NCI-H146 treated with DMSO at 0.1 percent for 48 hours (cell line): ENCODE measurements at regions not wholly inside any gene's neighbourhood (a gene's known extent, or its start where the extent isn't known, plus 50 kb on each side); places are given as distances from the start of the nearest gene placed in this dataset.

ENCODE experiments used
- DNase-seq: peaks from one replicate; lab custom pipeline; 2025; ENCODE audit not compliant: unreplicated experiment; lab: John Stamatoyannopoulos, UW

- DNase-seq: no peak
Observed at GRCh38 chr3:62975566-62975965, 100.3 kb upstream of the CADPS start.

- no peak for DNase-seq
Observed at GRCh38 chr3:62981962-62982361, 106.7 kb upstream of the CADPS start.

- DNase-seq: no peak
Observed at GRCh38 chr3:62982795-62983455, 107.7 kb upstream of the CADPS start.

DNA sequence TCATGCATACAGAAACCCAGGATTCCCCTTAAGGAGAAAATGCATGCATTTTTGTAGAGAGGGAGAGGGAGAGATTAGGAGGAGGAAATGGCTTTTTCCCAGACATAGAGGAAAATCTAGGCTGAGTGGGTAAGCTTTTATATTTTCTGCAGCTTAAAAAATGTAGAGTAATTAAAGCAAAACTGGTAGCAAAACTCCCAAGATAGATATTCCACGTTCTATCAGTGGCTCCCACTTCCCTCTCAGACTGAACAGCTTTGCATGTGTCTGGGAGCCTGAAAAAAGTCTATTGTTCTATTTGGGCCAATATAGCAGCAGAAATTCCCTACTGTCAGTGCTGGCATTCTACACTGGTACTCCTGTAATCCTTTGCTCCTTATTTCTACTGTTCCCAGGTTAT lies 110.8 kb upstream of the CADPS start:
- DNase-seq: no peak

GRCh38 chr3:62987721-62988120 lies 112.5 kb upstream of the CADPS start:
- no peak for DNase-seq

GRCh38 chr3:62990704-62991413 lies 115.6 kb upstream of the CADPS start:
- no peak for DNase-seq

DNA sequence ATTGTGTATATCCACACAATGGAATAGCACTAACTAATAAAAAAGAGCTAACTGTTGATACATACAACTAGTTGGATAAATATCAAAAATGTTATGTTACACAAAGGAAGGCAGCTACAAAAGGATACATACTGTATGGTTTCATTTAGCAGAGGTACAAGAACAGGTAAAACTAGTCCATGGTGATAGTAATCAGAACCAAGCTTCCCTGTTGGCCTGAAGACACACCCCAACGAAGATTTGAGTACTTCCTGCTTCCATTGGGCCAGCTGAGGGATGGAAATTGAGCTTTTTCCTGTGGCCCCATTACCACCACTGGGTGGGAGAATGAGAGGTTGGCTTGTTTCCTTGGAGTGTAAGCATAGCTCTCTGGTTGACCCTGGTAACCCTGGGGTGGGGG lies 117.3 kb upstream of the CADPS start:
- DNase-seq: no peak

GRCh38 chr3:62995119-62995518 lies 119.9 kb upstream of the CADPS start:
- DNase-seq: no peak

DNA sequence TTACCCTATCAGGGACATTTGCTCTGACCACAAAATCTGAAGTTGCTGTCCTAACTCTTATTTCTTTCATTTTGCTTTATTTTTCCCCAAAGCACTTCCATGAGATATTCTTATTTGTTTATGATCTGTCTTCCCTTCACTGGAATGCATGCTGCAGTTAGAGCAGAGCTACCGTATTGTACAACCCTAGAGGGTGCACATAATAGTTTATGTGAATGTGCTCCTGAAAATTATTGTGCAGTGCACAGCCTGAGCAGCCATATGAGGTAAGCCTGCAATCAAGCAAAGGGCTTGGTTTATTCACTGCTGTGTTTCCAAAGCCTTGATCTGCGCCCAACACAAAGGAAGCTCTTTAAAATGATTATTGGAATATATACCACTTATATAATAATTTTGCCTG lies 120.3 kb upstream of the CADPS start:
- DNase-seq: no peak

- DNase-seq: no peak
Observed at GRCh38 chr3:62997369-62997768, 122.2 kb upstream of the CADPS start.

- no peak for DNase-seq
Observed at GRCh38 chr3:62999158-62999557, 123.9 kb upstream of the CADPS start.

GRCh38 chr3:62999791-63000190 lies 124.6 kb upstream of the CADPS start:
- DNase-seq: no peak

DNA sequence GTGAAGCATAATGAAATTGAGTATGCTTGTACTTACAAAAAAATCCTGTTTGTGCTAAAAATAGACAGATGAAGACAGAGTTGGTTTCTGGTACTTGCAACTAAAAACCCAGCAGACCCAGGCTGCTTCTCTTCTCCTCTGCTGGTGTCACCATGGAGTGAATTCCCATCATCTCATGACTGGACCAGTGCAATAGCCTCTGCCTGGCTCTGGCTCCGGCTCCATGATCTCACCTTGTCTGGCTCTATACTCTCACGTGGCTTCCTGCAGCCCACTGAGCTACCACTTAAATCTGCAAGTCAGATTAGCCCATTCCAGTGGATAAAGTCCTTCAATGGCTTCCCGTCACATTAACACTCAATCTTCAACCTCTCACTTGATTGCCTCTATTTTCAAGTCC lies 129.2 kb upstream of the CADPS start:
- DNase-seq: no peak

DNA sequence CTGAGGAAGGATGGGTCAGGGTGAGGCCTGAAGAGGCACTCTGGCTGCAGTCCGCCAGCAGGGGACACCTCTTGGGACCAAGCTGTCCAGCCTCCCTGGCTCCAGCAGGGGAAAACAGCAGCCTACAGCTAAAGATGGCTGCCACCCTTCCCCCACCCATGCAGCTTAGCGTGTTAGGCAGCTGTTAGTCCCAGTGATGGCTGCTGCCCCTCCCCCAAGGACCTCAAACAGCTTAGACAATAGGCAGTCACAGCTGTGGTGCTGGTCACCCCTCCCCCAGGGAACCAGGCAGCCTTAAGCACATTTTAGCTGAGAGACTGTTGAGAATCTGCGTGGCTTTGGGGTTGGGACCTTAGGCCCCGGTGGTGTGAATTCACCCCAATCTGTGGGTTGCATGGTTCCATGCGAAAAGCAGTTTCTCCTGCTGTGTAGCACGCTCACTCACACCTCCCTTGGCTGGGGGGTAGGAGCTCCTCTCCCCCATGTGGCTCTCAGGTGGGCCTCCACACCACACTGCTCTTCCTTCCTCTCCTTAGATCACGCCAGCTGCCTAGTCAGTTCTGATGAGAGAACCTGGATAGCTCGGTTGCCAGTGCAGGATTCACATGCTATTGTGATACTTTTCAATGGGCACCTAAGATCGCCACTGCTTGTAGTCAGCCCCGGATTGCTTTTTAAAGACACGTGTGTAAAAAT lies 140.5 kb upstream of the CADPS start:
- no peak for DNase-seq

DNA sequence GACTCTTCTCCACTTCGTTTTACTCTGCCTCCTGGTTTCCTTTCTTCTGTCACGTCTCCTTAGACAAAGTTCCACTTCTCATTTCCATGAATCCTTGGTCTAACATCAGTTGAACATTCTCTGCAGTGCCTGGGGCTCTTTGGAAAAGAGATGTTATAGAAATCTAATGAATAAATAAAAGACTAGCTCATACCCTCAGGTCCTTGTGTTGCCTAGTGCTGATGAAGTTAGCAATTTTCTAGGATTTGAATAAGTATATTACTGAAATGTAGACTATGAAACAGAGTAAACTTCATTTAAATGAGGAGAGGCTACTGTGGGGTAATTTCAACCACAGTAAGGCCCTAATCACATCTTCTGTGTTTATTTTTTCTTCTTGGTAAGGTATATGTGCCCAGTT lies 146.9 kb upstream of the CADPS start:
- no peak for DNase-seq

- no peak for DNase-seq
Observed at GRCh38 chr3:63026722-63027121, 151.5 kb upstream of the CADPS start.

DNA sequence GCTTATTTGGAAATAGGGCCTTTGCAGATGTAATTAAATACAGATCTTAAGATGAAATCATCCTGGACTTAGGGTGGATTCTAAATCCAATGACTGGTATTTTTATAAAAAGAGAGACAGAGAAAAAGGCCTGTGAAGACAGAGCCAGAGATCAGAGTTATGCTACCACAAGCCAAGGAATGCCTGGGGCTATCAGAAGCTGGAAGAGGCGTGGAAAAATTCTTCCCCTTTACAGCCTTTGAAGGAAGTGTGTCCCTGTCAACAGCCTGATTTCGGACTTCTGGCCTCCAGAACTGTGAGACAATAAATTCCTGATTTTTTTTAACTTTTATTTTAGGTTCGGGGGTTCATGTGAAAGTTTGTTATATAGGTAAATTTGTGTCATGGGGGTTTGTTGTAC lies 154.1 kb upstream of the CADPS start:
- DNase-seq: no peak

DNA sequence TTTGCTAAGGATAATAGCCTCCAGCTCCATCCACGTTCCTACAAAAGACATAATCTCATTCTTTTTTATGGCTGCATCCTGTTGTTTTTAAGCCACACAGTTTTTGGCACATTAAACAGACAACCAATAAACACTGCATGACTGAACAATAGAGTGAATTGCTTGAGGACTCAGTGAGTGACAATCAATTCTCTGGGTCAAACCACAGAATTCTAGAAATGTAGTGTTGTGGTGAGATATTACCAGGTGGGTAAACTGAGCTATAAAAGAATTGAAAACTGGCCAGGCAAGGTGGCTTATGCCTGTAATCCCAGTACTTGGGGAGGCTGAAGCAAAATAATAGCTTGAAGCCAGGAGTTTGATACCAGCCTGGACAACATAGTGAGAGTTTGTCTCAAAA lies 154.7 kb upstream of the CADPS start:
- DNase-seq: no peak

GRCh38 chr3:63030666-63031065 lies 155.4 kb upstream of the CADPS start:
- DNase-seq: no peak

DNA sequence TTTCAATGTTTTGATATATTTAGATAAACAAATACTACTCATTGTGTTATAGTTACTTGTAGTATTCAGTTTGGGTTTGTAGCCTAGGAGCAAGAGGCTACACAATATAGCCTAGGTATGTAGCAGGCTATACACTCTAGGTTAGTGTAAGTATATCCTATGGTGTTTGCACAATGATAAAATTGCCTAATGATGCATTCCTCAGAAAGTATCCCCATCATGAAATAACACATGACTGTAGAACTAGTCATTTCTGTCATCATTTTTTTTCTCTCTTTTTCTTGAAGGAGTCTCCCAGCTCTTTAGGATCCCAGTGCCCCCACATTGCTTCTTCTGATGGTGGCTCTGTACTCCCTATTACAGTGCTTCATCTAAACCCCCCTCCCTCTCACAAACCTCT lies 157.7 kb upstream of the CADPS start:
- no peak for DNase-seq

DNA sequence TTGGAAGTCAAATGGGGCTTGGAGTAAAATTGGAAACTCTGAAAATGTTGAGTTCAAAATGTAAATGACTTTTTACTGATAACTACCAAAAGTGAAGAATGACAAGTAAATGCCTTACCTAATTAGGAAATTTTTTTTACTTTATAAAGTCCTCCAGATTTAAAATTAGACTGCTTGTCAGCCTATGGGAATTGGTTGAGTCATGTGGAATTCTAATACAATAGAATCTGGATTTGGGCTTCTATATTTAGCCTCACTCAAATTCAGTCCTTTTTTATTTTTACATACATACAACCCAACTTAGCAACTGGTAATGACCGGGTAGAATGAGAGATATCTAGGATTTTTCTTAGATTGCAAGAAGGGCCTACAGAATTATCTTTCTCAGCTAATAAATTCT lies 158.9 kb upstream of the CADPS start:
- DNase-seq: no peak

- no peak for DNase-seq
Observed at GRCh38 chr3:63037116-63037515, 161.9 kb upstream of the CADPS start.
